Inferior parietal cortex (tissue), 1 donor: ENCODE measurements at regions not wholly inside any gene's neighbourhood (a gene's known extent, or its start where the extent isn't known, plus 50 kb on each side); places are given as distances from the start of the nearest gene placed in this dataset.
"Not testable (repeated sequence)": the region's sequence is repeated elsewhere in the genome, so short reads cannot be mapped to it uniquely, and the experiment has no call there.

Experiments
- DNase-seq: peaks from one replicate; pipeline ENCODE4 v3.0.0-alpha.2; 2016; ENCODE audit errors: extremely low spot score

GRCh38 chr6:164695896-164696295, 613.5 kb downstream of the C6orf118 start:
- no peak for DNase-seq

DNA sequence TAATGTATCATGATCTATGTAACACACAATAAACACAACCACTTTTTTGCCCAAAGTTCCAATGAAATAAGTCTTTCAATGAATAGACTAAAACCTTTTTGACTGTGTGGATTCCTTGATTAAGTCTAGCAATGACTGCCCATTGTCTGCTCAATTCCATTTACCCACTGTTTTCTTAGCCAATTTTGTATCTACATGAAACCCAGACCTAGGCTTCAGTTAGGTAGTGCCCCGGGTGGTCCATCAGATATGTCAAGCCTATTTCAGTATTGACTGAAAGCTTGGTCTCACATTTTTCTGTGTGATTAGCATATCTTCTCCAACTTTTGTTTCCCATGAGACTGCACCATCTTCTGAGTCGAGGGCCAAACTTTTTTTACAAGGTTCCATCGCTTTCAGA, 615.0 kb downstream of the C6orf118 start:
- DNase-seq: no peak

- DNase-seq: peak; percentile 91
Measured at GRCh38 chr6:164693944-164694343, 615.5 kb downstream of the C6orf118 start.

- DNase-seq: no peak
Measured at GRCh38 chr6:164692772-164693510, 616.5 kb downstream of the C6orf118 start.

DNA sequence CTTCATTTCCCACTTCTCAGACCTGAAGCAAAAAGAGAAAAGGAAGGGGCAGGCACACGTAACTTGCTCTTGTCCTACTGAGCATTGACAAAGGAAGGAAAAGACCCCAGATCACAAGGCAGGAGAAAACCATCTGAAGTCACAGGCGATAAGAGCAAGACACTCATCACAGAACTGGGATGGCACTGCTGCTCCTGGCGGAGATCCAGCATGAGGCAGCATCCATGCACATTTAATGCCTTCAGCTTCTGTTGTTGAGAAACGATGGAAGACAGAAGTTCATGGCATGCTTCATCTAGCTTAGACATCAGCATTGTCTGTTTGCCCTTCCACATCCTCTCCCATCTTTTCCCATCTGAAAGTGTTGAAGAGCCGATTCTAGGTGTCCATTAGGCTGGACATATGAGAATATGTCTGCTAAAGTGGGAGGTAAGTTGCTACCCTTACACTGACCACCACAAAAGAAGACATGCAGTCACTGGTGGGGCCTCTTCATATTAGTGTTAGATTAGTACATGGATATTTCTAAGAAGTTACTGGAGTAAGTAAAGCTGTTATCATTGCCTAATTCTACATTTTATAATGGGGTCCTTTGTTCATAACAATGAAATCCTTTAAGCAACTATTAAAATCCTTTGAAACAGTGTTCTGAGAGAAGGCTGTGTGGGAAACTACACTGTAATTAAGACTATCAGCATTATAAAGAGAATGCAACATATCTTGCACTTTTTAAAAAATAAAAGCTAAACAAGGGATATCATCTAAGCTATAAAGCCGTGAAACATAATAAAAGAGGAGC, 618.5 kb downstream of the C6orf118 start:
- peak; percentile 44 for DNase-seq

GRCh38 chr6:164690241-164690640, 619.2 kb downstream of the C6orf118 start:
- DNase-seq: peak; percentile 24

DNA sequence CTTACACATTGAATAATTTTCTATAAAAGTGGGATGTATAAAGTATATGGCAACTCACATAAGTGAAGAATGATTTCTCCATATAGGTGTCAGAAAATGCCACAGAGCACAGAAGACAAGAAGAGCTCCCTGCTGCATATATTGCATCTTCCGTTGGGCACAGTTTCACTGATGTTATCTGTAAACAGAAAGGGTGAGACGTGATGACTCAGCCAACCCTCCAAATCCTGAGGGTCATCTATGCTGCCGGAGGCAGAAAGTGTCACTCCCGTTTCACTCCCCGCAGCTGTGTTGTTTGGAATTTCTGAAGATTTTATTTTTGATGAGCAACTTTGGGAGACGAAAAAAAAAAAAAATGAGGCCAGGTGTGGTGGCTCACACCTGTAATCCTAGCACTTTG, 644.1 kb downstream of the C6orf118 start:
- no peak for DNase-seq

GRCh38 chr6:164663634-164664033, 645.8 kb downstream of the C6orf118 start:
- no peak for DNase-seq

GRCh38 chr6:164661716-164662115, 647.7 kb downstream of the C6orf118 start:
- peak; percentile 33 for DNase-seq

DNA sequence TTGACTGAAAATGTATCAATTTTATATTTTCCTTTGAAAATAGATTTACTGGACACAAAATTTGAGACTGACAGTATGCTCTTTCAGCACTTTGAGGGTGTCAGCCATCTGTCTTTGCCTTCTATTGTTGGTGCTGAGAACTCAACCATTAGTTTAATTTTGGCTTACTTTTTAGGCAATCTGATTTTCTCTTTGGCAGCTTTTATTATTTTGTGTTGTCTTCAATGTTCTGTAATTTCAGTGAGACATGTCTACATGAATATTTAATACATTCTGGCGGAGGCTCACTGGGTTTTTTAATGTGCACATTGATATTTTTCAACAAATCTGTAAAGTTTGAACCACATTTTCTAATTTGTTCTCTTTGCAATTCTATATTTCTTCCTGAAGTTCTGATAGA, 648.6 kb downstream of the C6orf118 start:
- peak; percentile 10 for DNase-seq

DNA sequence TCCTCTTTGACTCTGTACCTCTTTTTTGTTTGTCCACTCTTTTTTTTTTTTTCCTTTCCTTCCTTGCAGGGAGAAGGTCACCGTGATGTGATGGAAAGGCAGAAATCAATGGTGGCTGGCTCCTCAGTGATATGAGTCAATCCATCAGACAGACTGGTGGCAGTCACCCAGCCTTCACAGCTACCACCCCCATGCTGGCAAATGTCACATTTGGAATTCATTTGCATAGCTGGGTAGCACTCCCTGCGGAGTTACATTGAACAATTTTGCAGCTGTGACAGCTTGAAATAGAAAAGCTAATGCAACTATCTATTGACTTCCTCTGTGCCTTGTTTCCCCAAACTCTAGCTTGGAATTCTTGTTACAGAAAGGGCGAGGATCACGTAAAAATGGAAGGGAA, 668.4 kb downstream of the C6orf118 start:
- DNase-seq: peak; percentile 58

- DNase-seq: no peak
Measured at GRCh38 chr6:164628302-164628931, 681.0 kb downstream of the C6orf118 start.

DNA sequence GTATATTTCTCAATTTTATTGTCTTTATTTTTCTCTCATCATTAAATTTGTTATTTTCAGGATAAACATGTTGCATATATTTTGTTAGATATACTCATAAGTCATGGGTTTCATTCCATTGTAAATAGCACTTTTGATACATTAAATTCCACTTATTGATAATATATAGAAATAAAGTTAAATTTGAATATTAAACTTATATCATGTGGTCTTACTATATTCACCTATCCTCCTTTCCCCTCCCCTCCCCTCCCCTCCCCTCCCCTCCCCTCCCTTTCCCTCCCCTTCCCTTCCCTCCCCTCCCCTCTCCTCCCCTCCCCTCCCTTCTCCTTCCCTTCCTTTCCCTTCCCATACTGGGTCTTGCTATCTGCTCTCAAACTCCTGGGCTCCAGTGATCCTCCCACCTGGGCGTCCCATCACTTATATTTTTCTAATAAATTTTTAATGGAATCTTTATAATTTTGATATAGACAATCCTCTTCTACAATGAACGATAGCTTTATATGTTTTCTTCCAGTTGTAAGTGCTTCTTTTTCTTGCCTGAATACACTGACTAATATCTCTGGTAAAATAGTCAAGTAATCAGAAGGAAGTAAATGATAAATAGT, 692.4 kb downstream of the C6orf118 start:
- no peak for DNase-seq

DNA sequence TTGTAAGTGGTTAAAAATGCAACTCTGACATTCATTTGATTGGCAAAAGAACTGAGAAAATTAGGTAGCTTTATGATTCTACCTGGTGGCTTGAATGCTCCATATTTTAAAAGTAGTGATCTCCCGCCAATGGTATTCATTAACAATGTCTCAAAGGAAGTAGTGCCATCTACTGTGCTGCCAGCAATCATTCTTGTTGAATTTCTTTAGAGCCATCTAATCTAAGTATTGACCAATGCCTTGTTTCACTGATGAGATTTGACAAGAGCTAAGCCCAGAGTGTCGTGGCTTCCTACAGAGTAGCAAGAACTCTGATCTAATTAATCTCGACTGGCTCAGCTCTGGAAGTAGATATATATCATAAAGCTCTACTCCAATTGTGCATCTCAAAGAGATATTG, 696.7 kb downstream of the C6orf118 start:
- DNase-seq: no peak

- not testable (repeated sequence) for DNase-seq
Measured at GRCh38 chr6:164610859-164611258, 698.5 kb downstream of the C6orf118 start.

GRCh38 chr6:164602415-164602814, 707.0 kb downstream of the C6orf118 start:
- DNase-seq: not testable (repeated sequence)

DNA sequence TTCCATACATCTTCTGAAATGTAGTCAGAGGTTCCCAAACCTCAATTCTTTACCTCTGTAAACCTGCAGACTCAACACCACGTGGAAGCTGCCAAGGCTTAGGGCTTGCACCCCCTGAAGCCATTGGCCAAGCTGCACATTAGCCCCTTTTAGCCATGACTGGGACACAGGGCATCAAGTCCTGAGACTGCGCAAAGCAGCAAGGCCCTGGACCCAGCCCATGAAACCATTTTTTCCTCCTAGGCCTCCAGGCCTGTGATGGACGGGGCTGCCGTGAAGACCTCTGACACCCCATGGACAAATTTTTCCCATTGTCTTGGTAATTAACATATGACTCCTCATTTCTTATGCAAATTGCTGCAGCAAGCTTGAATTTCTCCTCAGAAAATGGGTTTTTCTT, 727.8 kb downstream of the C6orf118 start:
- DNase-seq: no peak

DNA sequence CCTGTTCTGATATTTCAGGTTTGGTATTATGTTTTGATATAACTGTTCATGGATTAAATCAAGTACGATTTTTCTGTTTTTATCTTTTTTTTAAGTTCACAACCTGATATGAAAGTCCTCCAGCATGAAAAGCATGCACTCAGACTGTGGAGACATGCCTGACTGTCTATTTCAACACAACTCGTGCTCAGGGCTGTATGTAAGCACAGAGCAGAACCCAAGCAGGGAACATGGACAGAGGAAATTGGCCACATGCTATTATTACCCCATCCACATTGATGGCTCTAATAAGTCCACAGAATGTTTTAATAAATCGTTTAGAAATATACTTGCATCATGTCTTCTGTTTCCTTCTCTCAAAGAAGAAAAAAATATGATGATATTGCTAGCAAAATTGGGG, 730.4 kb downstream of the C6orf118 start:
- DNase-seq: no peak

DNA sequence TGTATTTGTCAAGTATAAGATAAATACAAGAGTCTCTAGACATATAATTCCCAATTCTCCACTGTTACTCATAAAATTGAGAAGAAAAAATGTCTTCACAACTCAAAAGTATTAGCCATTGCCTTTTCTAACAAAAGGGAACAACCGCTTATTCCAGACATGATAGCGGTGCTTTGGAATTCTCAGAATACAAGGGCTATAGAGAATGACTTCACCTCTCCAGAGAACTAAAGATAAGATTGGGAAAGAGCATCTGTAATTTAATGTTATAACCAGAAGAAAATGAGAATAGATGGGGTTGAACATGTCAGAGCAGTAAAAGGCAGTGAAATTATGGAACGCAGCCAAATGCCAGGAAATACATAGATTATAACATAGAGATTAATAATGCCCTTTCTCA, 730.8 kb downstream of the C6orf118 start:
- DNase-seq: no peak

GRCh38 chr6:164570801-164571200, 738.6 kb downstream of the C6orf118 start:
- DNase-seq: no peak

- DNase-seq: no peak
Measured at GRCh38 chr6:164569509-164569908, 739.9 kb downstream of the C6orf118 start.

GRCh38 chr6:164563924-164564323, 745.5 kb downstream of the C6orf118 start:
- peak; percentile 21 for DNase-seq
